ENCODE measurements at regions not wholly inside any gene's neighbourhood (a gene's known extent, or its start where the extent isn't known, plus 50 kb on each side); places are given as distances from the start of the nearest gene placed in this dataset.

GRCh38 chr13:31898378-31899071, 133.0 kb upstream of the FRY start:
- no peak for DNase-seq

GRCh38 chr13:31901985-31902384, 129.6 kb upstream of the FRY start:
- DNase-seq = no peak

DNA sequence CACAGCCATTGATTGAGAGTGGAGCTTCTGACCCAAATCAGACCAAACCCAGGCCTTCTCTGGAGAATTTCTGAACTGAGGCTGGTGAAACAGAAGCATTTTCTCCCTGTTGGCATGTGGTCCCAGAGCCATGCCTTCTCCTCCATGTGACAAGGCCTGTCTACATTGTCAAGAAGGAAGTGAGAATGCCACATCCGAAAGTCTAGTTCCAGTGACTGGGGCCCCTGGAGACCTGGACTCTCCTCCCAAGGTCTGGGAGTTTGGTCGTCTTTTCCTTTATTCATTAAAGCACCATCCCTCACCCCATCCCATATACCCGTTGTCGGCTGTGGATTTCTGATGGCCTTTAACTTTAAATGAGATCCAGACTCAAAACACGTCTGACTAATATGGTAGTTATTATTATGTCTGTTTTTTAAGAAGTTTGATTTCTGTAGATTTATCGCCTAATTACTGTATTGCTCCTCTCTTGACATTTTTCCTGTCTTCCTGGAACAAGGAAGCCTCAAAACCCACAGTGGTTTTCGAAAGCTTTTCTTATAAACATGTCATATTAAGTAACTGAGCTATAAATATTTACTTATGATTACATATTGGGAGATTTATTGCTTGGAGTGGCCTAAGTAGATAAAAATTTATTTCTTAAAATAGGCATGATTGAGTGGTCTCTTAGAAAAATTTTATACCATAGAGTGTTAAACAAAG, 128.3 kb upstream of the FRY start:
- DNase-seq = no peak

- no peak for DNase-seq
These were observed 126.4 kb upstream of the FRY start for GRCh38 chr13:31904941-31905824.

DNA sequence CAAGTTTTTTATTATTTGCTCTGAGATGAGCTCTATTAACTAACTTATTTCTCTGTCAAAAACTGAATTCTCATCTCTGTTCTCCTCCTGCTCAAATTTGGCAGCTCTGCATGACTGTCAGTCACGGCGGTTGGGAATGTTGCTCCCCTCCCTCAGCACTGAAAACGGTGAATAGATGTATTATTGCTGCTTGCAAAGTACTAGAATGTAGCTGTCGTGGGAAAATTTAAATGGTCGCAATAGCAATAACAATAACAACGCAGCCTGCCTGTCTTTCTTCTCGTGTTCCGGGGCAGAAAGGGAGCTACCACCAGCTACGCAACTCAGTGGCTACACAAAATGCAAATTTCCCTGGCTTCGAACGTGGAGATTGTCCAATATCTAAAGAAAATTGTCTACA, 125.6 kb upstream of the FRY start:
- DNase-seq = no peak

DNA sequence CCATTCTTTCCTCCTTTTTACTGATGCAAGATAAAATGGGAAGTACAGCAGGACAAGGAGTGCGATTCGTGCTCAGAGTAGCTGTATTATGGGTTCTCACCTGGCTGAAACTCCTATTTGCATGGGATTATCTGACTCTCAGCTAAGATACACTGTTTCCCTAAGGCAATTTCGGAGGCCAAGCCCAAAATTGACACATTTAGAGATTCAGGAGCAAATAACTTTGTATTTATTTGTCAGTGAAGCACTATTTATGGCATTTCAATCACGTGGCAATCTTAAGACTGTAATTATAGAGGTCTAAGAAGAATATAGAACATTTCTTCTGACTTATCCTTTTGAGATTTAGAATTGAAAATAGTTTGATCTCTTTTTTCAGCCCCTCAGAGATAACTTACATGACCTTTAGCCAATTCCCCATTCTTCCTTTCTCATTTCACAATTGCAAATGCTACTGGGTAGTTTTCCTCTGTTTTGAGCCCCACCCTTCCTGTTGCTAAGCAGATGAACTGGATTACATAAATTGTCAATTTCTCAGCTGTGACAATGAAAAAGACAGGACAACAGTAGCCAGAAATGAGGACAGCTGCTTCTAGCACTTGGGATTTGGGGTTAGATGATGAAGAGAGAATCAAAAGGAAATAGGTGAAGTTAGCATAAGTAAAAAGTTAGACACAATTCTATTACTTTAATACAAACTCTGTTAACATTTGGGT, 122.7 kb upstream of the FRY start:
- no peak for DNase-seq

- DNase-seq = peak; percentile 50
These were observed 121.6 kb upstream of the FRY start for GRCh38 chr13:31909864-31910551.

- no peak for DNase-seq
These were observed 120.9 kb upstream of the FRY start for GRCh38 chr13:31910633-31911032.

DNA sequence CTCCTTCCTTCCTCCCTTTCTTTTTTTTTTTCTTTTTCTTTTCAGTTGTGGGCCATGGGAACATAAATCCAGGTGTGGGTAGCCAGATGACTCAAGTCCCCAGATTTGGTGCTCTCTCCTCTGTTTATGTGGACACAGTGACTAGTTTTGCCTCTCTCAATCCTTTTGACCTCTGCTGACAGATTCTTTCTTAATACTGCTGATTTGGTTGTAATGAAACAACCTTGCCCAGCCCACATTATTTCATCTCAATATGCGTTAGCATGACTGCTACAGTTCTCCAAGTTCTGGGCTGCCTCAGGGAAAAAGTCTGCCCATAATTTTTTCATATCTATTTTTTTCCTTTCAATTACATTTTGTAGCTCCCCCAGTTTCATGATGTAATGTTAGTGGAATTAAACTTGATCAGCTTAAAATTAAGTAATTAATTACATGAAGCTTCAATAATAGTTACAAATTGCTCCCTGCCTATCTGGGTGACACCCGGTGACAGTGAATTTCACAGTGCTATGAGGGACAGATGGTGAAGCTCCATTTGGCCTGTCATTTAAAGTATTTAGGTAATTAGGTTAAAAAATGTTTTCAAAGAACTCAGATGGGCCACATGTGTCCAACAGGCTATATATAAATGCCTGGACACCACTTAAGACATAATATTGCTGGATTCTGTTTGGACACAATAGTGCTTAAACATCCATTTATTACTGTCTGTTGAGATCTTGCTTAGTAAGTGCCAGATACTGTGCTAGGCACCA, 118.8 kb upstream of the FRY start:
- DNase-seq = no peak

- no peak for DNase-seq
These were observed 118.1 kb upstream of the FRY start for GRCh38 chr13:31913459-31913858.

DNA sequence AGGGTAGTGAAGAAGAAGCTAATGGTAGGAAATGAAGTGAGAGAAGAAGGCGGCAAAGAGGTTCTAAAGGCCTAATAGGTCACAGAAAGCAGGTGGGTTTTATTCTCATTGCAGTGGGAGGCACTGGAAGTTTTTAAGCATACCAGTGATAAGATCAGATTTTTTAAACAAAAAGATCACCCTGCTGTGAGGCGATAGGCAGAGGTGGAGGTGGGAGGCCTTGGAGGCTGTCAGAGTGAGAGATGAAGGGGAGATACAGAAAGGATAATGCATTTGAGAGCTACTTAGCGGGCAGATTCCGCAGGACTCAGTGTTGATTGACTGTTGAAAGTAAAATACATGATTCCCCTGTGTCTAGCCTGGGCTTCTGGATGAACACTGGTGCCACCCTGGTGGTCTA, 116.7 kb upstream of the FRY start:
- DNase-seq = no peak

DNA sequence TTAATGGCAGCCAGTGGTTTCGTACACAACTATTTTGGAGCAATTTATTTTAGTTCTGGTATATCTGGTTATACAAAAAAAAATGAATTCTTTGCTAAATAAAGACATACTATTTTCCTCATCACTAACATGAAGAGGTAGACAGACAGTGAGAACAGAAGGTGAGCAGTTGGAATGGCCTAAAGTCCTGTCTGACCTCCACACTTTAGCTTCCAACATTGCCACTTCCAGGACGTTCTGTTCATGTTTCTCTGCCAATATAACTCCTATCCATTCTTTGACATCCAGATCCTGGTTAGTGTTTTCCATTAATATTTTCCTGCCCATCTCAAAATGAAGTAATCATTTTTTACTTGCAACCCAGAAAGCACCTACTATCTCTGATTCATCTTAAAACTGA, 112.9 kb upstream of the FRY start:
- no peak for DNase-seq

- DNase-seq = no peak
These were observed 112.3 kb upstream of the FRY start for GRCh38 chr13:31919241-31919640.

- no peak for DNase-seq
These were observed 111.4 kb upstream of the FRY start for GRCh38 chr13:31919971-31920726.

DNA sequence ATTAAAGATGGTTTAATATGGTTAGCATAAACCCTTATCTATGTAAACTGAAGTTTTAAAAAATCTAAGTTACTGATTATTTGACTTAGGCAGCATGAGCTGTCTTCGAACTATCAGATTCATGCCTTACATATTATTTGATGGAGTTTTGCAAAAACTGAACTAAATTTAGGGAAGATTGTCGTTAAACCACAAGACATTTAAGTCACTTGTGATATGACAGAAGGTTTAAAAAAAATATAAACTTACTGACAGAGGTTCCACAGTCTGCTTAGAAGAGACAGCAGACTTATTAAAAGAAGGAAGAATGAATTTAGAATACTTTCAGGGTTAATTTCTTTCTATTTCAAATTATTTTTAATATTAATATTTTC, 110.9 kb upstream of the FRY start:
- DNase-seq = no peak

- DNase-seq = no peak
These were observed 108.8 kb upstream of the FRY start for GRCh38 chr13:31922724-31923123.

GRCh38 chr13:31923134-31923763, 108.3 kb upstream of the FRY start:
- DNase-seq = no peak

- no peak for DNase-seq
These were observed 106.5 kb upstream of the FRY start for GRCh38 chr13:31925079-31925478.

DNA sequence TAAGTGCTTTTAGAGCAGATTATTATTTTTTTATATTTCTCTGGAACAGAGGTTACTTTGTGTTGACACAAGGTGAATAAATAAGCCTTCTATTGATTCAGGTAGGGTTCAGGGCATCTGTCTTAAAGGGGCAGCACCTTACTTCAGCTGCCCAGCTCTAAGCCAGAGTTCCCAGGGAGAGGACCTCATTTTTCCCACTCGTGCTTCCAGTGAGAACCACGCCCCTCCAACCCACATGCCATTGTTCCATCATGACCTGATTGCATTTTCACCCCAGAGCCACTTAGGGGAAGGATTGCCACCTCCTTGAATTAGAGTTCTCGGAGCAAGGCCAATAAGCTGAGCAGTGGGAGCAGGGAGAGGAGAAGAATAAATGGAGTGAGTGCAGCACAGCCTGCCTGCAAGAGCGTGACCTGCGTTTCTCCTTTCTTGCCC, 104.3 kb upstream of the FRY start:
- no peak for DNase-seq

GRCh38 chr13:31929031-31929770, 102.4 kb upstream of the FRY start:
- no peak for DNase-seq

Measured in activated gamma-delta T cell treated with Interleukin-2 at 50 U/mL for 16 hours (primary cell).